HG03103 (cell line): ENCODE measurements at regions not wholly inside any gene's neighbourhood (a gene's known extent, or its start where the extent isn't known, plus 50 kb on each side); places are given as distances from the start of the nearest gene placed in this dataset.
"Not testable (repeated sequence)": the region's sequence is repeated elsewhere in the genome, so short reads cannot be mapped to it uniquely, and the experiment has no call there.

Experiments used
- ATAC-seq: cut with Tn5 transposase; IDR thresholded peaks from one replicate; pipeline ENCODE4 v1.9.1; 2021; ENCODE audit warnings: low read depth; ENCODE audit not compliant: unreplicated experiment

DNA sequence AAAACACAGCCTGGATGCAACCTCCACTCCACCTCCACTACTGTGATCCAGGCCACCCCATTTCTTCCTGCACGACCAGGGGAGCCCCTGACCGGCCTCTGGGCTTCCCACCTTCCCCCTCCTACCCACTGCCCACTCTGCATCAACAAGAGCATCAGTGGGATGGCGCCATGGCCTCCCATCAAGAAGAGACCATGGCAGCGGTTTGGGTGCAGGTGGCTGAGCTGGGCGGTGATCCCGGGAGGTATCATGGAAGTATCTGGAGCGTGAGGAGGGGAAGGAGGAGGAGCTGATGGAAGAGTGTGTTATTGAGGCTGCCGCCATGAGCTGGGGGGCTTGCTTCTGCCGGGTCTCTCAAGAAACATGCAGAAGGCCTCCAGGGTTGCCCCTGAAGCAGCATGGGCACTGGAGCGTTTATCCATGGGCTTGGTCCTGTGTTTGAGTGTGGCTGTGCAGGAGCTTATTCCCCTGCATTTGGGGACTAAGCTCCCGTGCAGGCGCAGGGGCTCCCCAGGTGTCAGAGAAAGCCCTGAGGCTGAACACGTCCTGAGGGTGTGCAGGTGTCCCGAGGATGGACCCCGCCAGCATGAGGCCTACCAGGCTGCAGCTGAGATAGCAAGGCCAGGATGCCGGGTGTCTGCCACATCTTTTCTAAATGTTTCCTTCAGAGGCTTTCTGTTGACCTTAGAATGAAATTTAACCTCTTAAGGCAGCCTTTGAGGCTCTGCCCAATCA is 99.2 kb upstream of the PCBD1 start:
- no peak for ATAC-seq

DNA sequence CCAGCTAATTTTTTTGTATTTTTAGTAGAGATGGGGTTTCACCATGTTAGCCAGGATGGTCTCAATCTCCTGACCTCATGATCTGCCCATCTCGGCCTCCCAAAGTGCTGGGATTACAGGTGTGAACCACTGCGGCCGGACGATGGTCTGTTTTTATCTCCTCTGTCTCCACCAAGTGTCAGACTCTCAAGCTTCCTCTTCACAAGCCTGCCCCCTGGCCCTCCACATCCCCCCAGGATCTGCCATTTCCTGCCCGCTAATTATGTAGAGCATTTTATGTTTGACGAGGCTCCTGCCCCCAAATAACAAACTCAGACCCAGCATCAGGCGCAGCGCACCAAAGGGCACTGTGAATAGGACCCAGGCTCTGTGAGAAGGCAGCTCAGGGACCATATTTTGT is 101.8 kb upstream of the PCBD1 start:
- ATAC-seq, result not testable (repeated sequence)

DNA sequence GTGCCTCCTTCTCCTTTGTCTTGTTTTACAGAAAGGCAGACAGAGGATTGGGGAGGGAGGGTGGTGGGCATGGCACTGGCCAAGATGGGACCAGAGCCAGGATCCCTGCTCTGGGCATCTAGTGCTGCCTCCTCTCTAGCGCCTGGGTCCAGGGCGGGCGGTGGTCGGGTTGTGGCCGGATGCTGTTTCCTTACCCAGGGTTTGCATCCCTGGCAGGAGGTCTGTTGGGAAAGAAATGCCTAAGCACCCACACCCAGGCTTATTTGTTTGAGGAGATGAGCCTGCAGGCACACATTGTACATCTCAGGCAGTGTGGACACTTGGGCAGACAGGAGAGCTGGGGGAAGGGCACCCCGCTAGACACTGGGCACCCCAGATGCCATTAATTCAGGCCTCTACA is 102.3 kb upstream of the PCBD1 start:
- ATAC-seq, result no peak

DNA sequence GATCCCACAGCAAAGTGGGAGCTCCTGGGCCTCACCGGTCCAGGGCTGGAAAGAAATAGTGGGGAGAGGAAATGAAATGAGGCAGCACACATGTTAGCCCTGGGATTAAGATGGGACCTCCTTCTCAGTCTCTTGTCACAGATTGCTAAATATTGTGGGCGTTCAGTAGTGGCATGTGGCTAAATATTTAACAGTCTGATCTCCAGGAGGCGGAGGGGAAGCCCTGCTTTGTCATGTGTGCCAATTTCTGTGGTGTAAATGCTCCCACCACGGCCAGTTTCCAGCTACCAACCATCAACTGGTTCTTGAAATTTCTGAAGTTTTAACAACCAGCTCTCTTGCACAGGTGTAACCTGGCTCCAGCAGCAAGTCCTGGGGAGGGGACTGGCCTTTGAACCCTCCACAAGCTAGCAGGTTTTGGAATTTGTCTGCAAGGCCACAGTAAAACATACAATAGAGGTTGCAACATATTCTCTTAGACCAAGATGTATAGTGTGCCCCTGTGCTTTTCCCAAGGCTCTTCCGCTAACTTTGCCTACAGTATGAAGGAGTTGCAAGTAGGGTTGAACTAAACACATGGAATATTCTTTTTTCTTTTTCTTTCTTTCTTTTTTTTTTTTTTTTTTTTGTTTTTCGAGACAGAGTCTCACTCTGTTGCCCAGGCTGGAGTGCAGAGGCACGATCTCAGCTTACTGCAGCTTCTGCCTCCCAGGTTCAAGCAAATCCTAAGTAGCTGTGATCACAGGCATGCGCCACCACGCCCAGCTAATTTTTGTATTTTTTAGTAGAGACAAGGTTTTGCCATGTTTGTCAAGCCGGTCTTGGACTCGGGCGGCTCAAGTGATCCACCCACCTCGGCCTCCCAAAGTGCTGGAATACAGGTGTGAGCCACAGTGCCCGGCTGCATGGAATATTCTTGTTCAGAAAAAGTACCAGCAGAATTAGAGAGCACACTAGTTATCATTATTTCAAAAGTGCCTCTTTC is 103.1 kb upstream of the PCBD1 start:
- no peak for ATAC-seq

DNA sequence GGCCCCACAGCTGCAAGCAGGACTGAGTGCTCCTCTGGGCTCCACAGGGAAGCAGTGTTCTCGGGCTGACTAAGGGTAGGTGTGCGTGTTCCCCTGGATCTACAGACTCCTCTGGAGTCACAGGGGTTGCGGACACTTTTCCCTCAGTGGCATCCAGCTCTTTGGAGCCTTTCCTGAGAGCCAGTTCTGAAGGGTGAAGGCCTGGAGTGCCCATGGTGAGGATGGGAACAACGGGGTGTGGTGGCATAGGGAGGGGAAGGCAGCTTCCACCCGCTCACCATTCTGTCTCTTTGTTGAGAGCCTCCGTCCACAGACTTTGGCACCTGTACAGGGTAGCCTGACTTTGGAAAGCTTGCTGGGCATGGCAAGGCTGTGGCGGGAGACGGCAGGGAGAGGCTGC is 104.1 kb upstream of the PCBD1 start:
- ATAC-seq, result no peak

DNA sequence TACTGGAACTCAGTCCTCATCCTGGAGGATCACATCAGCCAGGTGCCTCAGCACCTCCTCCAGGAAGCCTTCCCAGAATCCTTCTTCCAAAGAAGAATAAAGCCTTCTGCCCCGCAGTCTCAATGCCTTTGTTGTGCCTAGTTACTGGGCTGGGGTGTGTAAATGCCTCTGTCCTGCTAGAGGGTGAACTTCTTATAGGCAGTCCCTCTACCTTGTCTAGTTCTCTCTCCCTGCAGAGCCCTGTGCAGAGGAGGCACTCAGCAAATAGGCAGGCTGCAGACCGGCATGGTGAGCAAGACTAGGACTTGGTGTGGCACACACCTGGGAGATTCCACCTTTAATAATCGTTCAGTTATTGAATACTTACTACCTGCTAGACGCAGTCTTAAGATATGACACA is 104.7 kb upstream of the PCBD1 start:
- no peak for ATAC-seq

DNA sequence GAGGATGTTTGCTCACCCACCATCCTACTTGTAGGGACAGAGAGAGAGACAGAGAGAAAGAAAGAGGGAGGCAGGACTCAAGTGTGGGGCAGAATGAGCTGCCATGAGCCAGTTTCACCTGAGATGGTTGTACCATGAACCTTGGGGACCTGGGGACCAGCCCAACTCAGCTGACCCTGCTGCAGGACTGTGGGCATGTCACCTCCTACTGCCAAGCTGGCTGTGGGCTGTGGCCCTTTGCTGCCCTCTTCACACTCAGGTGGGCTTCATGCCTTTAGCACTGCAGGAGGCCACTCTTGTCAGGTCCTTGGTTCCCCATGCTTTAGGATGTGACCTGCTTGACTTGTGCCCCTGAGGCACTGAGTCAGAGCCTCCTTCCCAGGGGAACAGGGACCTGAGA is 108.2 kb upstream of the PCBD1 start:
- no peak for ATAC-seq

DNA sequence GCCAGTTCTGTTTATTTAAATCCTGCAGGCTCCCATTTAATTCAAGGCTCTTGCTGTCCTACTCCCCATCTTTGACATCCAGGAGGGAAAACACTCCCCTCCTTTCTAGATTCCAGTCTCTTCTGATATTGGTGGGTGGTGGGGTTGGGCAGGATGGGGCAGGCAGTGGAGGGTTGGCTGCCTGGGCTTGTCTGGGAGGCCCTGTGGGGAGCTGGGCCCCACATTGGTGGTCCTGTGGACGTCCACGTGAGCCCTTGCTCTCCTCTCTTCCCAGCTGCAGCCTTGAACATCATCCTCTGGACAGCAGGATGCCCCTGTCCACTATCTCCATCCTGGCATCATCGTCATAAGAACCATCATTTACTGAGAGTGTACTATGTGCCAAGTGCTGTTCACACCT is 108.9 kb upstream of the PCBD1 start:
- no peak for ATAC-seq

DNA sequence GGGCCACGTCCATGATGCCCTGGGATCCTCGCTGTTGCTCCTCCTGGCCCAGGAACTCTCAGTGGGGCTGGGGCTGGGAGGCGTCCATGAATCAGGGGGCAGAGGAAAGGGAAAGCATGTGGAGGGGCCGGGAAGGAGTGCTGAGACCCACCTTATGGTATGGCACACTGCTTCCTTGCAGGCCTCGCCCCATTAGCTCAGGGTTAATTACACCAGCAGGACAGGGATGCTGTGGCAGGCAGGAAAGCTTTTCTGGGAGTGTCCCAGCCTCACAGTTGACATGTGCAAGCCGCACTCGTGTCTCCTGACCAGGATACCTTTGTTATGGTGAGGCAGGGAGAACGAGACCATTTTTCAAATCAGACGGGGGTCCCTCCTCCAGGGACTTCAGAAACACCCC is 109.7 kb upstream of the PCBD1 start:
- ATAC-seq, result no peak

DNA sequence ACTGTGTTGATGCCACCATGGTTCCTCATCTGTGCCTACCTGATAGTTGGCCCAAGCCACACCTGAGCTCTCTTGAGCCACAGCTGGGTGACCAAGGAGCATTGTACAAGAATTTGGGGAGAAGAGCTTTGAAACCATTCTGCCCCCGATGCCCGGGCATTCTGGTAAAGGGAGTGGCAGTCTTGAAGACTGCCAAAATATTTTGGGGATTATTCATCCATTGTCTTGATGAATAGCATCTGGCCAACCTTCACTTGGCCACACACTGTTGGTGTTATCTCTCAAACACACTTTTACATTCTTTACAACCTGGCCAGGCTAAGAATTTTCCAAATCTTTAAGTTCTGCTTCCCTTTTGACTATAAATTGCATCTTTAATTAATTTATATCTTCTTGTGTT is 113.1 kb upstream of the PCBD1 start:
- ATAC-seq, result no peak

DNA sequence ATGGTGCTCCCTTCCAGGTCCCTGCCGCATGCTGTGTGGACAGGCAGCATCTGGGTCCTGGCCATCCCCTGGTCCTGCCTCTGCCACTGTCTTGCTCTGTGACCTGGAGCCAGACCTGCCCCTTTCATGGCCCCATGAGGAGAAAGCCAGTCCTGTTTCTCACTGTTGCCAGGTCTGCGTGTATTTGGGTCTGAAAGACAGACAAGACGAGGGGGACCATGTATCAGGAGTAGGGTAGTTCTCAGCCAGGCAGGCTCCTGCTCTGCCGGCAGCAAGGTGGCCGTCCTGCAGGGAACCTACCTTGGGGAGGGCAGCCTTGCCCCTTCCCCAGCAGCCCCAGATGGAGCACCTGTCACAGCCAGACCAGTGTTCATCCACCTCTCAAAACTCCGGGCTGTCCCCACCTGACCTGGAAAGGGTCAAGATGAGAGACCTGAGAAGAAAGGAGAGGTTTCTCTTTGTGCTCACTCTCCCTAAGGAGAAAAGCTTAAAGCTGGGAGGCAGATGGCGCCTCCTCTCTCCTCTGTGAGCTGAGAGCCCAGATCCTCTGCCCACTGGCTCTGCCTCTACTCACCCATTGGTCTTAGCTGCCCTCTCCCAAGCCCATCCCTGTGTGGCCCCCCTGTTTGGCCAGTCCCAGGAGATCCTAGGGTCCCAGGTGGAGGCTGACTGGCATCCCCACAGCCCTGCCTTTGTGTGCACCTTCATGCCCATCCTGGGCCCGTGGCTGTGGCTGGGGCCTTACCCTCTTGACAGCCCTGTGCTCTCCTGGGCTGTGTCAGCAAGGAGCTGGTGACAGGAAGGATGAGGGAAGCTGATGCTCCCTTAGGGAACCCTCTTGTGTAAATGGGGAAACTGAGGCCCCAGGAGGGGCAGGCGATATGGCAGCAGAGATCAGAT is 116.1 kb upstream of the PCBD1 start:
- no peak for ATAC-seq

DNA sequence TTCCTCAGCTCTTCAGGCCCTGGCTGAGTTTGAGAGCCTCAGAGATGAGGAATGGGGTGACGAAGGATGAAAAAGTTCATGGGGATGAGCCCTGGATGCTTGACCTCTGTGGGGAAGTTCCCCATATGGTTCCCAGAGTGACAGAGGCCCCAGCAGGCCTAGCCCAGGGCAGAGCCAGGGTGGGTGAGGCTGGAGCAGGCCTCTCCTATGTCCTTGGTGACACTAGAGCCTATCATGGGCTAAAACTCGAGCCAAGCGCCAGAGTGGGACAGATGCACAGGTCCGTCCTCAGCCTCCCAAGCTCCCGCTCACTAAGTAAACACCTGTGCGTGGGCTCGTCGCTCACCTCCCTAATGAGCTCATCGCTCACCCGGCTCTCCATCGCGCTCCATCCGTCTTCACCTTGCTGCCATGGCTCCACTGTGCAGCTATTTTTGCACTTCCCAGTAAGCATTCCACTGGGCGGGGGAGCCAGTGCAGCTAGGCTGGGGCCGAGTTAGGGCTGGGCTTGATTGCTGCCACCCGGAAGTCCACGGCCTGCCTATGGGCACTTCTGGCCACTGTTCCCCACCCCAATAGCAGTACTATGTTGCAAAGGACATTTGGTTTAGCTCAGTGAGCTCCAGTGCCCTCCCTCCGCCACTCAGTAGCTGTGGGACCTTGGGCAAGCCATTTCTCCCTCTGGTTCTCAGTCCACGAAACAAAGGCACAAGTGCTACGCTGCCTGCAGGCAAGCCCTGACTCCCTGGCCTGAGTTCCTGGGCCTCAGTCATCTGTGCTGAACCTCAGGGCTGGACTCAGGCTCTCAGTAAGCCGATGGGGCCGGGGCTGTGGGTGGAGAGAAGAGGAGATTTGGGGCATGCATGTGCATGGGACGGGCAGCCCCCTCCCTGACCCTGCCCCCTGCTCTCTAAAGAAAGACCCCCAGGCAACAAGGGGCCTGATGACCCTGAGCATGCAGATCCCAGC is 117.3 kb upstream of the PCBD1 start:
- ATAC-seq, result no peak

DNA sequence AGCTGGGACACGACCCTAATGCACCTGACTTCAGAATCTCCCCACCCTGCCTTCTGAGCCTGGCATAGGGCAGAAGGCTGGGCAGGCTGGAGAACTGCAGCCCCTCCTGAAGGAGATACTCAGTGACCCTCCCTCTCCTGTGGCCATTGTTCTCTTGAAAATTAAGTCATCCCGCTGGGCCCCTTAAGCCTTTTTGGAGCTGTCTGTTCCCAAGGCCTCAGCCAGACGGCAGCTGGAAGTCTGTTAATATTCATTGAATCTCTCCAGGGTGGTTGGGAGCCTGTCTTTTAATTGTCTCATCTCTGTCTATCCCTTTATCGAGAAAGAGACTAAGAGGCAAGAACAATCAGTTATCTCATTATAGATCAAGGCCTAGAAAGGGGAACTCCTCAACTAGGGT is 118.1 kb upstream of the PCBD1 start:
- ATAC-seq, result no peak

DNA sequence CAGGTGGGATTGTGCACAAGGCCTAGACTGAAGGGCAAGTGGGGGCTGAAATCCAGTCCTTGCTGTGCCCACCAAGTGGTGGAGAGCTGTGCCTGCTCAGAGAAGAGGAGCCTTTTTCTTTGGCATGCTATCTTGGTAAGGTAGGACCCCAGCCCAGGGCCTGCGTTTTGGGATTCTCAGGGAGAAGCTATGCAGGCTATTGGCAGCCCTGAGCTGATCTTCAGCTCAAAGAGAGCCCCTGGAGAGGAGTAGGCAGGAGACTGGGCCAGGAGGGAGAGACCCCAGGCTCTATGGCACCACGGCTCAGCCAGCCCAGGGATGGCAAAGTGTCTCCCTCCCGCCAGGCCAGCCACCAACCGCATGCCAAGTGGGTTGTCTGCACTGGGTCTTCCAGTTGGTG is 119.2 kb upstream of the PCBD1 start:
- no peak for ATAC-seq

DNA sequence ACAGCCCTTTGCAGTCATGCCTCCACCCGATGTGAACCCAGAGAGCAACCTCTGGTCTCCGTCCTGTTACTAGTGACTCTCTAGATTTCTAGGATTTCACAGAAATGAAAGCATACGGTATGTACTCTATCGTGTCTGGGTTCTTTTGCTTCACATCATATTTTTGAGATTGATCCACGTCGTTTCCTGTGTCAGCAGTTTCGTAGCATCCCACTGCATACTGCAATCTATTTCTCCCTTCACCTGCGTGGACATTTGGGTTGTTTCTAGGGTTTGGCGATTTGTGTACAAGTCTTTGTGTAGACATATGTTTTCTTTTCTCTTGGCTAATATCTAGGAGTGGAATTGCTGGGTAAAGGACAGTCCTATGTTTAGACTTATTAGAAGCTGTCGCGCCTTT is 119.8 kb upstream of the PCBD1 start:
- ATAC-seq, result no peak

DNA sequence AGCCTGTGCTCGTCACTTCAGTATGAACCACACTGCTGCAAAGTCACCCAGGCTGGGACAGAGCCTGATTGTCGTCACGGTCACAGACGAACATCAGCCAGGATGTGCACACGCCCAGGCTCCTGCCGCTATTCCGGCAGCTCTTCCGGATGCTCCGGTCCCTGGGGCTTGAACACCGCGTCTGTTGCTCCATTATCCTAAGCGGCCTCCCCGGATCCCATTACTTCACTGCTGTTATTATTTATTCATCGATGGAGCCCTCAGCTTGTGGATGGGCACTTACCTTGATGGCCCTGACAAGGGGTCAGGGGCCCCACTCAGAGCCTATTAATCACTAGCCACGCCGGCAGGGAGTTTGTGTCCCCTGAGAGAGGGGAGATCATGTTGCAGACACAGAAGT is 120.8 kb upstream of the PCBD1 start:
- no peak for ATAC-seq

DNA sequence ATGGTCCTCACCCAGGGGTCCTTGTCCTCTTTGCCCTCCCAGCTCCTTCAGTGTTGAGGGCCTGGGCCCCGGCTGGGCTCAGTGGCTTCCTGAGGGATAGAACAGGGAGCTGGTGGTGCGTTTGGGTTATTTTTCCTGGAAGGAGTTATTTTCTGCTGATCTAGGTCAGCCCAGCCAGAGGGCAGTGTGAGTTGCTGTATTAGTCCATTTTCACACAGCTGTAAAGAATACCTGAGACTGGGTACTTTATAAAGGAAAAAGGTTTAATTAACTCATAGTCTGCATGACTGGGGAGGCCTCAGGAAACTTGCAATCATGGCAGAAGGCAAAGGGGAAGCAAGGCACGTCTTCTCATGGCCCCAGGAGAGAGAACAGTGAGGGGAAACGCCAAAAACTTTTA is 122.4 kb upstream of the PCBD1 start:
- ATAC-seq, result no peak

DNA sequence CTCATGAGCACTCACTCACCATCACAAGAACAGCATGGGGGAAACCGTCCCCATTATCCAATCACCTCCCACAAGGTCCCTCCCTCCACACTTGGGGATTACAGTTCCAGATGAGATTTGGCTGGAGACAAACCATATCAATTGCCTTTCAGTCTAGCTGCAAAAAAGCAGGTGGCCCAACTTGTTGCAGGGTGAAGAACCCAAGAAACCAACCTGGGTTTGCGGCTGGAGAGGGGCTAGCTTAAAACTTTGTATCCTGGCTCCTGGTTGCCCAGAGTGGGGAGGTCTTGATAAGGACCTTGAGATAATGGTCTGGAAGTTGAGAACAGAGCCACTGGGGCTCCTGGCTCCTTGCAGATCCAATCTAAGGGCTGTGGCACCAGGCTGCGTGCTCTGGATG is 122.8 kb upstream of the PCBD1 start:
- ATAC-seq, result no peak

DNA sequence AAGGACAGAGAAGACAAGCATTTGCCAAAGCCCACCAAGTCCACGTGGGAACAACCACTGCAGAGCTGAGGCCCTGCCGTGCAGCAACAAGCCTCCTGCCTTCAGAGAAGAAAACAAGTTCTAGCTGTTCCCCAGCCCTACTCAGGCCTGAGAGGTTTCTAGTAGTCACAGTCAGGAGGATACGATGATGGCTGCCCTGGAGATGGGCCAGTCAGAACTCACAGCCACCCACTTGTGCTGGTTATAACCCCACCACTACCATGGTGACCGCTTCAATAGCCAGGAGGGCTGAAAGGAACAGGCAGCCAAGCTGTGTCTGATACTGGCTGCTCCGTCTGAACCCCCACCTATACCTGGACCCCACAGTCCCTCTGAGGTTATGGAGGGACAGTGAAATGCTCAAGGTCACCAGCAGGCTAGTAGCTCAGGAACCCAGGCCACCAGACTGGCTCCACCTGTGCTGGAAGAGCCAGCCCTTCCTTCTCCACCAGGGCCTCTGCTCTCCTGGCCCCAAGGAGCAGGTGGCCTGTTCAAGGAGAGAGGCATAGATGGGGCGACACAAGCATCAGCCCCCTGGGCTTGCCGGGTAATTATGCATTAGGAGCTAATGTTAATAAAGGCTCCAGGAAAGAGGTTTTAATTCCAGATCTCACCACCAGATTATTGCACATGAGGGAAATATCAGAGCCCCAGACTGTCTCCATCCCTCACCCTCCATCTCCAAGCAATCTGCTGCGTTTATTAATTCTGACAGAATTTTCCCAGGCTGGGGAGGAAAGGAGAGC is 125.8 kb upstream of the PCBD1 start:
- ATAC-seq, result no peak
